Left hindlimb (tissue), 1 donor: ENCODE measurements at regions not wholly inside any gene's neighbourhood (a gene's known extent, or its start where the extent isn't known, plus 50 kb on each side); places are given as distances from the start of the nearest gene placed in this dataset.
A peak's percentile ranks its signal among the peaks of the same experiment; 100 is the strongest.

Experiments
- DNase-seq: peaks from one replicate; pipeline ENCODE4 v3.0.0-alpha.2; 2018

DNA sequence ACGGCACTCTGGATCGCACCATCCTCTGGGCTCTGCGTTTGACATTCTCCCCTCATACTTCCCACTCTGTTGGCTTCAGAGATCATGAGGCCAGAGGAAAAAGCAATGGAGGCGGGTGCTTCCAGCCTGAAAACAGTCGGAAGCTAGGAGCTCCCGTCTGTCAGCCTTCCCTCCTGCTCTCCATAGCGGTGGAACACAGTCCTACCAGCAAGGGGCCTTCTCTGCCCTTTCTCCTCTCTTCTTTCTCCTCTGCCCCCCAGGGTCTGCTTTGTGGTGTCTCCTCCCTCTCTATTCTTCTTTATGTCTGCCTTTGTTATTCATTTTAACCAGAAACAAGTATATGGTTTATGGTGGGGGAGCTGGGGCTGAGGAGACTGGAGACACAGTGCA lies 152.5 kb upstream of the NFIB start:
- no peak for DNase-seq

DNA sequence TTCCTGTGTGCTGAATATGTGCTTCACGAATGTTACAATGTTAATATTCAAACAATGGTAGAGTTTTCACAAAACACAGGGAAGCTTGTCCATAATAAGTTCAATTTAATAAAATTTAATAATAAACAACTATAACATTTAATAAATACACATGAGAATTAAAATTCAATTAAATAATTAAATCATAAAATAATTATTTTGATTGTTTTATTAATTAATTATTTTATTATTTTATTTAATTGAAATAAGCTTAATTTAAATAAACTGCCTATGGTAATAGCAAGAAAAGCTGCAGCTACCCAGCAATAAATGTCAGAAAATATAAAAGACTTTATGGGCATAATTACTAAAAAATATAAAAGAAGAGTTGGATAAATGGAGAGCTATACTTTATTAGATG lies 149.0 kb upstream of the NFIB start:
- no peak for DNase-seq

DNA sequence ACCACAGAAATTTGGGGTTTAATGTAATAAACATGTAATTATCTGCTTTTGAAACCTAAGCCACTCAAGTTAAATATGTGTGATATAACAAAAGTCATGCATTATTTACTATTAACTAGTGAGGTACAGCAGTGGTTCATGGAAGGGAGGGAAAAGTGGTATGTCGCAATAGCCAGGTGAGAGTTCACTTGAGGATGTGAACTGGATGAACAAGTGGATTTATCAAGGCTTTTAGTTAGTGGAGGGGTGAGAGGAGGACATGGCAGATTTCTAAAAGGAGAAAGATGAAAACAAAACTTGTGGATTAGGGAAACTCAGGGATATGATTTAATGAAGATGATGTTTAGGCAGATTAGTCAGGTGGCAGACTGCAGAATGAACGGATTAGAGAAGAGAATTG lies 141.3 kb upstream of the NFIB start:
- no peak for DNase-seq

DNA sequence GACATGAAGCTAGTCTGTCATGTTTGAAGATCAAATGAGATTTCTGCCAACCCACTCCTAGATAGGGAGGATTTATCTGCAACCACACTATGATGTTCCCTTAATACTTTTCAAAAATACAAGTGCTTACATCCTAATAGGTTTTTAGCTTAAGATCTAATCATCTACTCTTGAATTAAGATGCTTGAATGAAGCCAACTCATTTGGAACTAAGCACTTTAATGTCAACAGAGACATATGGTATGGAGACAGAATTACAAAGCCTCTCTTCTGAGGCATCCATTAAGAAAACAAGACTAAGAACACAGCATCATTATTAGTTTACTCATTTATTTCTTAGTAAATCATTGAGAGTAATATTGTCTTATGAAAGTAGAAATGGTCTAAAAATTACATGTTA lies 139.3 kb upstream of the NFIB start:
- no peak for DNase-seq

DNA sequence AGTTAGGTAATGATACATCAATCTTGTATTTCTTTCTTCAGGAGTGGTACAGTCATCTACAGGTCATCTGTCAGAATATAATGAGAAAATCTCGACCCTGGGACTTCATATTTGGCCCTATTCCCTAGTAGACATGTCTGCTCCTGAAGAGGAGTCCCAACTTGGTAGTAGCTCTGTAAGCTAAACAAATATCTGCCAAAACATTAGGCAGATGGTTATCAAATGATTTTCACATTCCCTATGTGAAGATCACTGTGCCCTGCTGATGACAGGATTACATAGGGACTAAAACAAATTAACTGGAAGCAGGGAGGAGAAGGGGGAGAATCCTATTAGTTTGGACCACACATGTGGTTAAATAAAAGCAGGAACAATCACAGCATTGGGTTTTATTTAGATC lies 138.6 kb upstream of the NFIB start:
- no peak for DNase-seq

DNA sequence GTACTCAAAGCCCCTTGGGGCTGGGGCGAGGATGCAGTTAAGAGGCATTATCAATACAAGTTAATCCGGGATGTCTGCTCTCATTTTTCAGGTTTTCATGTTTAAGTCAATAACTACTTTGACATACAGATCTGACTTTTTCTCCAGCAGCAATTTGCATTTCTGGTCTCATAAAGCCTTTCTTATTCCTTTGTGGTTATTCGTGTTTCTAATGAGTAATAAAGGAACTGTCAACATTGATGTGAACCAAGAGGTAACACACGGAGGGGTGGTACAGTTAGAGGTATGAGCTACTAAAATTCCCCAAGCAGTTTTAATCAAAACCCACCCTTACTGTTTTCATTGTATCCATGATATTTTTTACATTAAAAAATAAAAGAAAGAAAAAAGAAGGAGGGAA lies 138.0 kb upstream of the NFIB start:
- no peak for DNase-seq

DNA sequence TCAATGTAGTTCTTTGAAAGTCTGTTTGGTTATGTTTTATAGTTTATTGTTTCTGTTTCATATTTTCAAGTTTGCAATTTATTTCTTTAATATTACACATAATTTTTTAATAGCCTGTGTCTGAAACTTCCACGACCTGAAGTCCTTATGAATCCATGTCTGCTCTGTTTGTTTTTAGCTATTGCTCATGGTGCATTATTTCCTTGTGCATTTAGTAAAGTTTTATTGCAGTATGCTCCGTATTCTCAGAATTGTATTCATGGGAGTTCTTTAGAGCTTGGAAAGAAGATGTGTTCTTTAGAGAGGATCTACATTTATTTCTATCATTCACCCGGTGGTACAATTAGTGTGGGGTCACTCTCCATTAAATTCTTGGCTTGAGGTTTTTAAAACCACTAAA lies 133.2 kb upstream of the NFIB start:
- DNase-seq, result no peak

DNA sequence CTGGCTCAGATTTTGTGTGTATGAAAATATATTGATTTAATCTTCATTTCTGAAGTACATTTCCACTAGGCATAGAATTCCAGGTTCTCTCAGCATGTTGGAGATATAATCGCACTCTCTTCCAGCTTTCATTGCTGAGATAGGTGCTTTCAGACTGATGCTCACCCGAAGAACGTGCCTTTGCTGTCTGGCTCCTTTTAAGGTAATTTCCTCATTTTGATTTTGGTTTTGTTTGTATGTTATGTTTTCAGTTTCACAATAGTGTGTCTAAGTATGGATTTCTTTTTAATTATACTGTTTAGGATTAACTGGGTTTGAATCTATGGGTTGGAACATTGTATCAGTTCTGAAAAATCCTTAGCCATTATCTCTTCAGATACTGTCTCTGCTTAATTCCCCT lies 132.0 kb upstream of the NFIB start:
- no peak for DNase-seq

DNA sequence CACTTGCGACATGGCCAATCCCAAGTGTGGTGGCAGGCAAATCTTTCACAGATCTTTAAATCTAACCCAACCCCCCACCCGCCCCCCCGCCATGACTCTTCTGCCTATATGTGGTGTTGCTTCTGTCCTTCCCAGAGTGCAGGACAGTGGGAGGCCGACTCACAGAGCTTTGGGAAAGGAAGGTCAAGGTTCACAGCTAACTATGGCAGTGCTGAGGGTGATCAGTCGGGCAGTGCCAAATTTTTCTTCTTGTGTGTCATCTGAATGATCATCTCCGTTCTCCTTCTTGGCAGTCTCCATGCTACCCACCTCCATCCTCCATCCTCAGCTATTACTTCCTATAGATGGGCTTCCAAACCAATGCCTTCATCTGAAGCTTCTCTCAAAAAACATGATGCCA lies 129.0 kb upstream of the NFIB start:
- no peak for DNase-seq

DNA sequence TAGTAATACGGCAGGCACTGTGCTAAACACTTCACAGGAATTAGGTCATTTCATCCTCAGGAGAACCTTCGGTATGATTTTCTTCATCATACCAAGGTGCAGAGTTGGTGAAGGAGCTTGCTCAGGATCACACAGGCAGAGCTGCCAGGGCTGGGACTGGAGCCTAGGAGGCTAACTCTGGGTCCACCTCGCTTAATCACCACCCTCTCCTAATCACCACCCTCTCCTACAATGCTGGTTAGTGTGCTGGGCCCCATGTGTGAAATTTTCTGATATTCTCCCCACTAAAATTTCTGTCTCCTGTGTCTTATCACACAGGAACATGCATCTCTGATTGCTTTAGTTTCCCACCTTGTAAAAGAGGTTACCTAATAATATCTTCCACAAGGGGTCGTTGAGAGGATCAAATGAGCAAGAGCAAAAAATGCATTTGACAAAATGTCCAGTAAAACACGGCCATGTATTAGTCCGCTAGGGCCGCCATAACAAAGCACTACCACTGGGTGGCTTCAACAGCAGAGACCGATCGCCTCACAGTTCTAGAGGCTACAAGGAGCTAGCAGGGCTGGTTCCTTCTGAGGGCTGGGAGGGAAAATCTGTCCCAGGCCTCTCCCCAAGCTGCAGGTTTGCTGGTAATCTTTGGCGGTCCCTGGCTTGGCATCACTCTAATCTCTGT lies 128.2 kb upstream of the NFIB start:
- no peak for DNase-seq

DNA sequence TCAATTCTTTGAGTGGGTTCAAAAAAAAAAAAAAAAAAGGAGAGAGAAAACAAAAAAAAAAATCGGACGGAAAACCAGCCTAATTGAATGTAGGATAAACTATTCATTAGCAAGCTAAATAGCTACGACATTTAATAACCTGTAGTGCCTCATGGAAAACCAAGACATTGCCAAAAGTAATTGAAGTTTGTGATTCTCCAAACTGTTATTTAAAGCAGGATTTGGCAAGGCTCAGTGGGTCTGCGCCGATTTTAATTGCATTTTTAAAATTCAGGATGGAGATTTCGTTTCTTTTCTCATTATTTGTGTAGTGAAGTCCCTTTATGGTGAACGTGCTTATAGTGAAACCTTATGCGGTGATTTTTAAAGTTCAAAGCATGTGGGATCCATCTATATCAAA lies 127.2 kb upstream of the NFIB start:
- DNase-seq, result no peak

DNA sequence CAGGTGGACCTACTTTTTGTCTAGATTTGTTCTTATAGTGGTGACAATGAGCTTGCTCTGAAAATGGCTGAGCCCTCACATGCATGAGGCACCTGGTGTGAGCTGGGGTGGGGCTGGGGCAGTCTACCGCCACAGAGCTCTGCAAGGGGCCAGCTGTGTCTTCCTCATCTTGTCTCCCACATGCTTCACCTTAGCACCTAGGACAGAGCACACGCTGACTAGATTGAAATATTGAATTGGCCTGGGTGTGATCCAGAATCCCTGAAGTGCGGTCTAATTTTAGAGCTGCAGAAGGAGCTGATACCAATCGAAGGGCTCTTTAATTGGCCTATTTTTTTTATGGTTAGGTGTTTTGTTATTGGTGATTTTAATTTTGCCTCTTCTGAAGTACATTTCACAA lies 126.1 kb upstream of the NFIB start:
- DNase-seq, result no peak

DNA sequence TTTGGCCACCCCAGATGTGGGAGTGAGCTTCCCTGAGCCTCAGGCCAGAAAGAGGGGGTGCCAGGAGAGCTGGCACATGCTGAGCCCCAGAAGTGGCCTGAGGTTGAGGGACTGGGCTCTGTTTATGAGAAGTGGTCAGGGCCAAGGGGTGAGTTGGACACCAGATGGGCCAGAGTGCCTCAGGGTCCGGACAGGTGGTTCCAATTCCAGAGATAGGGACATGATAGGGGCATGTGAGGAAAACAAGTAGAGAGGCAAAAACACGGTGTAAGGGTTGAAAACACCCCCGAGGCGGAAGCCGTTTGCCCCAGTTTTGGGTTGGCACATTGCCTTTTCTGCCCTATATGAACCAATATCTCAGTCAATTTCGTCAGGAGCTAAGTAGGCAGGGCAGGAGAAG lies 125.6 kb upstream of the NFIB start:
- DNase-seq, result no peak

DNA sequence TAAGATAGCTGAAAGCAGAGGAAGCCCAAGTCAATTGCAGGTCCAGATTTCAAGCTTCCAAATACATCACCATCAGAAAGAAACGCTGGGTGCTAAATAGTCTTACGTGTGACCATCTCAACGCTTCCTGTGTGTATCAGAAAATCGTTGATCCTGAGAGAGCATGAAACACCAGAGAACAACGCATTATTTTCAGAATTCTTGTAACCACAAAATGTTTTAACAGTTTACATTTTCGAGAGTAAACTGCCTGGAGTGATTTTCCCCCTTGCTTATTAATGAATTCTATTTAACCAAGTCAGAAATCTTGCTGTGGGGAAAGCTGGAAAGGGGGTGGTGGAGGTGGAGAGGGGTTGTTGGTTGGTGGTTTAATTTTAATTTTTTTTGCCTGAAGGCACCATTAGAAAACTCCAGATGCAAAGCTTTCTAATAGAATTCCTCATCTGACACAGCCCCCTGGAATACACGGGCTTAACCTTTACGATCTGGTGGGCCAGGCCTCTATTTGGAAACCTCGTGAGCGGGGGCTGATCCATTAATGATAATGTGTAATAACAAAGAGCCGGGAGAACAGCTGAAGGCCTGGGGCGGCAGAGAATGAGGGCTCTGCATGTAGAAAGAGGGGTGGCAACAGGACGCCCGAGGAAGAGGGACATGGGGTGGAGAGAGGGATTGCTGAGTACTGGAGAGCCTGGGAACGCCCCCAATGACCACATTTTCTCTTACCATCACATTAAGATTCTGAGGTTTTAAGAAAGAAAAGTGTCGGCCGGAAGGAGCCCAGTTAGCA lies 124.5 kb upstream of the NFIB start:
- no peak for DNase-seq

DNA sequence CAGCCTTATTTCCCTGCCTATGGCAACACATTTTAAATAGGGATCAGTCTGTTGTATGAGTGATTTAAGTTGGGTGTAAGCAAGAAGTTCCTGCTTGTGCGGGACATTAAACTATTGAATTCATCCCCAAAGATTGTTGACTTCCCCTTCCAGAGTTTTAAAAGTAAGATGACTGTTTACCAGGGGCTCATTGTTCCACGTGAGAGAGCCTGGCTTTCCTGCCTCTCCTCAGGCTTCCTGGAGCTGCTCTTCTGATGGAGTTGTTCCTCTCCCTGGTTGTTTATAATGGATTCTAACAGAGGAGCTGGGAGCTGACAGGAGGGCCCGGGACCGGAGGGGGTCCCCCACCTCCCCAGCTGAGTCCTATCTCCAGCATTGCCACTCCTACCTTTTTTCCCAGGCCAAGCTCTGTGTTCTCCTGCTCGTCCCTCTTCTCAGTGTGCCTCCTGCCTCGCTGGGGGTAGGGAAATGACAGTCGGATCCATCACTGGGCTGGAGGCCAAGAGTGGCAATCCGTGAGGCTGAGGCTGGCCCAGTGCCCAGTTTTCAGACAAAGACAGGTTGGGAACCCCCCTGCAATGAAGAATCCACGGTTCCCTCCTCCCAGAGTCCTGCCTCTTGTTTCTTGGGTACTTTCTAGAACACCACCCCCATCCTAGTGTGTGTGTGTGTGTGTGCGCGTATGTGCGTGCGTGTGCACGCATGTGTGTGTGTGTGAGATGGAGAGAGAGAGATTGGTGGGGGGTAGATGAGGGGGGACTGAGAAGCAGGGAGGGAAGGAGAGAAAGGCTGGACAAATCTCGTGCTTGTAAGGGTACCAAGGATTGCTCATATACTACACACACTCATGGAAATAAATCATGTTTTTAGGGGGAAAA lies 123.7 kb upstream of the NFIB start:
- DNase-seq, result peak; percentile 52

DNA sequence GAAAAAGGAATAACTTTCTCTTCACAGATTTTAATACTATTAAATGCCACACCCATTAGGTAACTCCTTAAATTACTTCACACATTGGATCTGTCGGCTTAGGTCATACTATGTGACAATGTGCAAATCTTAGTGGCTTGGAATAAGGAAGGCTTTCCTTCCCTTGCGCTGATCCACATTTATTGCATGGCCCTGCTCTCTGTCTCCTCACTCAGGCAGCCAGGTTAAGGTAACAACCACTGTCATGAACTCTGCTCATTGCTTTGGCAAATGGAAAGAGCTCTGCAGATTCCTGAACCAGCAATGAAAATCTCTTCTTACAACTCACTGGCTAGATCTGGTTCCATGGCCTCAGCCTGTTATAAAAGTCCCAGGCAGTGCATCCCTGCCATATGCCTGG lies 121.9 kb upstream of the NFIB start:
- no peak for DNase-seq

DNA sequence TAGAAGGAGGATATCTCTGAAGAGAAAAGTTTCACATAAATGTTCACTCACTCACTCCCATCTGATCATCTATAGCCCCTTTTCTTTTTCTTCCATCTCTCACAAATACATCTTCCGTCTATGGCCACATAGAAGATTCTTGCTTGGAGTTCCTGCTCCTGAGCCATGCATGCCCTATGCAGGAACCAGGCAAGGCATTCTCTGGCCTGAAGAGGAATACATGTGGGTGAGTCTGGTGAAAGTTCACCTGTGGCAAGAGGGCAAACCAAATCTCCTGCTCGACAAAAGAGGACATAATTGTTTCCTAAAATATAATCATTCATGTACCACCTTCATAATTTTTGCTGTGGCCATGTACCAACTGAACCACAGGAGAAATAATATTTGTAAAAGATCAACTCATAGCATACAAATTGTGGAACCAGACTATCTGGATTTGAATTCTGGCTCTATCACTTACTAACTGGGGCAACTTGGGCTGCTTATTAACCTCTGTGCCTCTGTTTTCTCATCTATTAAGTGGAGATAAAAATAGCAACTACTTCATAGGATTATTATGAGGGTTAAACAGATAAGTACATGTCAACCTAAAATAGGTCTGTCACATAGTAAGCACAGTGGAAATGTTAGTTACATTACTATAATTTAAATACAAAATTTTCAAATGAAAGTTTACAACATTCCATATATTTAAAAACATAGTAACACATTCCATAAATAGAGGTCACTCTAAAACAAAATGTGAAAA lies 121.2 kb upstream of the NFIB start:
- DNase-seq, result no peak

DNA sequence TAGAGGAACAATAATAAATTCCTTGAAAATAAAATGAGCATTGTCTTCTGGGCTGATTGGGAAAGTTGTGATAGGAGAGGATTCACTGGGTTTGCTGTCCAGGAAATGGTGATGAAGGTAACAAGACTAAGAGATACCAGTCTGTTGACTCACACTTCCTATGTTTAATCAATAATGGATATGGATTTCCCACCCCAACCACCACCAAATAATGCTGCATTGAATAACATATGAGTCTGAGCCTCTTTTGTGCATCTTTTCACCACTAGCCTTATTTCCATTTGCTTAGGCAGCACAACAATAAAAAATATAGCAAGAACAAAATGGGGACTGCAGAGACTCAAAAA lies 120.2 kb upstream of the NFIB start:
- no peak for DNase-seq

DNA sequence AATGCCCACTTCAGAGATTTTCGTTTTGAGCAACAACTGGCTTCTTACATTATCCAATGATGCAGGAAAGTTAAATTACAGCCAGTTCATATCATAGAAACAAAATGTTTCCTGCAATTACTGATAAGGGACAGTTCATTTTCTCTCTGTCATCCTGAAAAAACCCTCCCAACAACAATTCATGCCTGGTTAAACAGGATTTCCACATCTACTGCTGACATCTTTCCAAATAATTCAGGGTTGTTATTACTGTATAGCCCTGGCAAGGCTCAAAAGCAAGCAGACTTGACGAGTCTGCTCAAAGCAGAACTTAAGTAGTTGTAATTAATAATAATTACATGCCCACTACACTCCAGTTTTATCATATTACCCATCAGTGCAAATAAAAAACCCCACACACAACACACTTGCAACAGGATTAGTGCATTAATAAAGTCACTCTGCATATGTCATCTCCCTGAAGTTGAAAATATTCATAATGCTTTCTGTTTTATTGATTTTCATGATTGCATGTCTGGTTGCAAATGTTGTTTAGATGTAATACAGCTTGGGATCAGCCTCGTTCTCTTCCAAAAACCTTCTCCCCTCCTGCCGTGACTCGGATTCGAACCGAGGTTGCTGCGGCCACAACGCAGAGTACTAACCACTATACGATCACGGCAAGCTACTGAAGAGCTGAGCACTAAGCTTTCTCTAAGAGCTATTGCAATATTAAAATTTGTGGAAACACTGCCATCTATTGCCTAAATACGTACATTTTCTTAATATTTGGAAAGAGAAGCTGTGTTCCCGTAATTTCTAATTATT lies 119.6 kb upstream of the NFIB start:
- DNase-seq, result peak; percentile 64

DNA sequence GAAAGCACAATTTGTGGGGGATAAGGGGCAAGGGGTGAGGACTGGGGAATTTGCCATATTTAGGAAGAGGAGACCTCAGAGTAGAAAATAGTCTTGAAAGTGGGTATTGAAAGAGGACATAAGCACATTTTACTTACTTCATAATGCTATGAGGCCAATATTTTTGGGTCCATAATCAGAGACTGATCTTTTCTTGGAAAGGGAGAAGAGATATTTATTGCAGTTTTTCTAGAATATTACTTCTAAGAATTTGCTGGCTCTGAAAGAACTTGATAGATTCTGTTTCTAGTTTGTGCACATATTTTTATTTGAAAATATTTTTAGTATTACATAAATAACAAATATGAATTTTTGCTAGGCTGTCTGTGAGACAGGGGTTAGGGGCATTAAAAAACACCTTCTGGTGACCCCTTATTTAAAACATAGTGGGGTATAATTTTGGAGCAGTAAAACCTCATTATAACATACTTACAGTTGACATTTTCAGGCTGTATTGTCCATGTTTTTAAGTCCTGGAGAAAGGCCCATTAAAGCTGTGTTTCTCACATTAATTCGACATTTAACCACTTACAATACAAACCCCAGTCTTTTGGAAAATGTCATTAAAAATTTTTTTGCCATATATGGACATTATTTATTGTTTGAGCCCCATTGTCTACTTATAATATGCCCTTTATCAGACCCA lies 118.9 kb upstream of the NFIB start:
- DNase-seq, result no peak

DNA sequence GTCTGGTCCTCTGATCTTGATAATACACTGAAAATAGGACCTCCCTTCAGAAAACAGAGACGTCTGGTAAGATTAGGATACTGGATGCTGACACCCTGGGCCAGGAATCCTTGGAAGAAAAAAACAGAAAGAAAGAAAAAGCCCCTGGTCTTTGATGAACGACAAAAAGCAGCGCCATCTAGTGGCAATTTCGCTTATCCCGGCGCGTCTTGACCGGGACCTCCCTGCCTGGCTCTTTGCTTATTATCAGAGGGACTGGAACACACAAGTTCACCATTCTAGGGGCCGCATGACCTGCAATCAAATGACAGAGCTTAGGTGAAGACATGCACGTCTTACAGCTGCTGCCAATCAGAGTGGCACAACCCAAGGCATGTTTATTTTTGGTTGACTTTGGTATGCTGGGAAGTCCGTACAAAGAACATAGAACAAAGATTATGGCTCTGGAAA lies 114.9 kb upstream of the NFIB start:
- DNase-seq, result peak; percentile 83

DNA sequence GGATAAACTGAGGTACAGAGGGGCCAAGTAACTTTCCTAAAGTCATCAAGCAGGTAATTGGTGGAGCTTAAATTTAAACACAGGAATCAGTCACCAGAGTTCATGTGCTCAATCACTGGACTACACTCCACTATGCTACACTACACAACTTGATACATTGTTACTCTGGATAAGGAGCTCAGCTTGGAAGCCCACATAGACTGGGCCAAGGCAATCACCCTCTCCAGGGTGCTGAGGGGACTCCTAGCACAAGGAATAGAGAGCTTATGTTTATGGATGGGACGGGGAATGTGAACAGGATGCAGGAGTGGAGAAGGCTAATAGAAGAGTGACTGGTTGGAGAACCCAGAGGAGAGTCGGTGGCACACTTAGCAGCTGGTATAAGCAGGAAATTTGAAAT lies 113.5 kb upstream of the NFIB start:
- DNase-seq, result no peak
